H1 (cell line): ENCODE measurements at regions not wholly inside any gene's neighbourhood (a gene's known extent, or its start where the extent isn't known, plus 50 kb on each side); places are given as distances from the start of the nearest gene placed in this dataset.

Experiments
- CHD1 ChIP-seq: IDR thresholded peaks from 2 replicates; pipeline ENCODE4 v1.6.1; 2012; ENCODE audit warnings: low read depth, low read length, improper control_type of control experiment
- EZH2 ChIP-seq: fragments of 200-600 bp; sonication (generic); IDR thresholded peaks from 2 replicates; pipeline ENCODE4 v1.7.1; 2012; ENCODE audit warnings: low read depth, mild to moderate bottlenecking, moderate library complexity, low read length, inconsistent platforms; ENCODE audit not compliant: severe bottlenecking
- RFX5 ChIP-seq: IDR thresholded peaks from 2 replicates; pipeline ENCODE4 v1.6.1; 2011; ENCODE audit warnings: low read depth, low read length, improper control_type of control experiment, borderline replicate concordance
- TBP ChIP-seq: IDR thresholded peaks from 2 replicates; pipeline ENCODE4 v1.6.1; 2011; ENCODE audit warnings: low read depth, low read length, improper control_type of control experiment
- TF ChIP-seq, protein P1 (sequence below), 3 experiments: IDR thresholded peaks; 1 replicate in 2 of 3; 2 replicates in 1 of 3; pipeline versions ENCODE4 v1.5.1 to v1.6.1; 2011; ENCODE audit warnings: low read length in 3 of 3, mild to moderate bottlenecking in 3 of 3, inconsistent platforms in 2 of 3, low read depth in 1 of 3, moderate library complexity in 1 of 3; ENCODE audit not compliant: insufficient read depth in 1 of 3; ENCODE audit errors: control extremely low read depth in 1 of 3

- TF ChIP-seq RFX5 (no peak), TBP (no peak), EZH2 (no peak), CHD1 (no peak)
- TF ChIP-seq, protein P1, sequence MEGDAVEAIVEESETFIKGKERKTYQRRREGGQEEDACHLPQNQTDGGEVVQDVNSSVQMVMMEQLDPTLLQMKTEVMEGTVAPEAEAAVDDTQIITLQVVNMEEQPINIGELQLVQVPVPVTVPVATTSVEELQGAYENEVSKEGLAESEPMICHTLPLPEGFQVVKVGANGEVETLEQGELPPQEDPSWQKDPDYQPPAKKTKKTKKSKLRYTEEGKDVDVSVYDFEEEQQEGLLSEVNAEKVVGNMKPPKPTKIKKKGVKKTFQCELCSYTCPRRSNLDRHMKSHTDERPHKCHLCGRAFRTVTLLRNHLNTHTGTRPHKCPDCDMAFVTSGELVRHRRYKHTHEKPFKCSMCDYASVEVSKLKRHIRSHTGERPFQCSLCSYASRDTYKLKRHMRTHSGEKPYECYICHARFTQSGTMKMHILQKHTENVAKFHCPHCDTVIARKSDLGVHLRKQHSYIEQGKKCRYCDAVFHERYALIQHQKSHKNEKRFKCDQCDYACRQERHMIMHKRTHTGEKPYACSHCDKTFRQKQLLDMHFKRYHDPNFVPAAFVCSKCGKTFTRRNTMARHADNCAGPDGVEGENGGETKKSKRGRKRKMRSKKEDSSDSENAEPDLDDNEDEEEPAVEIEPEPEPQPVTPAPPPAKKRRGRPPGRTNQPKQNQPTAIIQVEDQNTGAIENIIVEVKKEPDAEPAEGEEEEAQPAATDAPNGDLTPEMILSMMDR (IDR thresholded peaks at IDR 0.05; ENCODE audit: control extremely low read depth in 1 of 3, insufficient read depth in 1 of 3, low read depth in 1 of 3, low read length in 3 of 3), result no peak
These were observed 170.5 kb downstream of the IPO8 start for GRCh38 chr12:30525171-30525570.
